GM12874 (cell line): ENCODE measurements at regions not wholly inside any gene's neighbourhood (a gene's known extent, or its start where the extent isn't known, plus 50 kb on each side); places are given as distances from the start of the nearest gene placed in this dataset.
A peak's percentile ranks its signal among the peaks of the same experiment; 100 is the strongest.

Source experiments
- TF ChIP-seq, protein P1 (sequence below): IDR thresholded peaks from 2 replicates; pipeline ENCODE4 v1.5.1; 2011; ENCODE audit warnings: low read depth, mild to moderate bottlenecking, control low read depth, low read length, moderate library complexity; ENCODE audit not compliant: insufficient read depth

DNA sequence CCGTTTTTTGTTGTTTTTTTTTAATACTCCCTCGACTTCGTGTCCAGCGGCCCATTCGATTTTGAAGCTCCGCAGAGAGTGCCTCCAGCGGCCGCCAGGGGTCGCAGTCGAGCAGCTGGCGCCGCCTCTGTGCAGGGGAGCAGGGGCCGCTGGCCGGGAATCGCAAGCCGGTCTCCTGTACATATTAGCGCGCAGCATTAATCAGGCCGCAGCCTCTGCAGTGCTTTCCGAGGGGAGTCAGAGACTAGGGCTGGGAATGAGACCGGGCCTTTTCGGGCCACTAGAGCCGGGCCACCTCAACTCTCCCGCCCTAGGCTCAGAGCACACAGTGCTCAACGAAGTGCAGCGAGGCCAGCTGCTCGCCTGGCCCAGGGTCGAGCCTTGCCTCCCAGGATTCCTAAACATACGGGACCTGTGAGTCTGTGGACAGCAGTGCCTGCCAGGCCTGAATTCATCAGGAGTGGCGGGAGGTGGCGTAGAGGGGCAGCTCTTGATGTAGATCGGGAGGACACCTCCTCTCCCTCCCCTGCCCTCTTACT, 81.8 kb downstream of the EMP1 start:
- TF ChIP-seq, protein P1, sequence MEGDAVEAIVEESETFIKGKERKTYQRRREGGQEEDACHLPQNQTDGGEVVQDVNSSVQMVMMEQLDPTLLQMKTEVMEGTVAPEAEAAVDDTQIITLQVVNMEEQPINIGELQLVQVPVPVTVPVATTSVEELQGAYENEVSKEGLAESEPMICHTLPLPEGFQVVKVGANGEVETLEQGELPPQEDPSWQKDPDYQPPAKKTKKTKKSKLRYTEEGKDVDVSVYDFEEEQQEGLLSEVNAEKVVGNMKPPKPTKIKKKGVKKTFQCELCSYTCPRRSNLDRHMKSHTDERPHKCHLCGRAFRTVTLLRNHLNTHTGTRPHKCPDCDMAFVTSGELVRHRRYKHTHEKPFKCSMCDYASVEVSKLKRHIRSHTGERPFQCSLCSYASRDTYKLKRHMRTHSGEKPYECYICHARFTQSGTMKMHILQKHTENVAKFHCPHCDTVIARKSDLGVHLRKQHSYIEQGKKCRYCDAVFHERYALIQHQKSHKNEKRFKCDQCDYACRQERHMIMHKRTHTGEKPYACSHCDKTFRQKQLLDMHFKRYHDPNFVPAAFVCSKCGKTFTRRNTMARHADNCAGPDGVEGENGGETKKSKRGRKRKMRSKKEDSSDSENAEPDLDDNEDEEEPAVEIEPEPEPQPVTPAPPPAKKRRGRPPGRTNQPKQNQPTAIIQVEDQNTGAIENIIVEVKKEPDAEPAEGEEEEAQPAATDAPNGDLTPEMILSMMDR: peak; percentile 89

DNA sequence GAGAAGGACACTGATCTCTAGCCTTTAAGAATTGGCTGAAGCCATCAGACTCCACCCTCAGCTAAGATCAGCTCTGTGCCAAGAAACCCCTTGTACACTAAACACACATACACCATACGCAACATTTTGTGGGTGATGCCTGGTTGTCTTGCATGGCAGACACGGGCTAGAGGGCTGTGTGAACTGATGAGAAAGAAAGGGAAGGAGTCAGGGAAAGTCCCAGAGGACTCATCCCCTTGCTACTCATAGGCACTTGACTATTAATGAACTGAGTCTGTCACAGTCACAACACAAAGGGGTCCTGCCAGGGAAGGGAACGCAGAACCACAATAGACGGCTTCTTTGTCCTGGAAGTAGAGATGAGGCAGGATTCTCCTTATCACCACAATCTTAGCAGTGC, 80.8 kb downstream of the EMP1 start:
- TF ChIP-seq, protein P1: no peak

DNA sequence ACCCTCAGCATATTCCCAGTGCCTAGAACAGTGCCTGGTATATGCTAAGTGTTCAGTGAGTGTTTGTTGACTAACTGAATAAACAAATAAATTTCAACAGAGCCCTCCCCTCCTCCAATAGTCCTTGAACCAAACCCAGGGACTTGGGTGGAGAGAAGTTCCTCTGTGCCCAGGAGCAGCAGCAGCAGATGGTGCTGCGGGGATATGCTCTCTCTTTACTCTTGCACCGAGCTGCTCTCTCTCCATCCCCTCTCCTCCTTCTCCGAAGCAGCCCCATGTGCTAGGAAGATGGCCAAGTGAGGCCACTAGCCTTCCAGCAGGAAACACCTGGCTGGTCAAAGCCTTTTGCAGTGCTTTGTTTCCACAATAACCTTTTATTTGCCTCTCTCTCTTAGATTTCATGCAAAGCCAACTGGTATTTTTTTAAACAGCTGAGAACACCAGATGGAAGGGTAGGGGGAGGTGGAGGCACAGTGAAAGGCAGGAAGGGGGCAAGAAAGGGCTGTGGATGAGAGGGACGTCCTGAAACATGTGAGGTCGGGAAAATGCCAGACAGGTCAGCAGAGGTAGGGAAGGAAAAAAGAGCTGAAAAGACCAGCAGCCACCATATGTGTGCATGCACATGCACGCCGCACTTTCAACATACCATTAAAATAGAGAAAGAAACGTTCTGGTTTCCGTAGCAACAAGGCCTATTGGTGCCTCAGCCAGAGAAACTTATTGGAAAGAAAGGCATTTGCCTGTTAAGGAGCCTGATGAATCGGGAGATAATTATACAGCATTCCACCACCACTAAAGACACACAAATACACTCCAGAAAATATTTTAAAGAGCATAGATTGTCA, 78.9 kb downstream of the EMP1 start:
- TF ChIP-seq, protein P1: no peak

DNA sequence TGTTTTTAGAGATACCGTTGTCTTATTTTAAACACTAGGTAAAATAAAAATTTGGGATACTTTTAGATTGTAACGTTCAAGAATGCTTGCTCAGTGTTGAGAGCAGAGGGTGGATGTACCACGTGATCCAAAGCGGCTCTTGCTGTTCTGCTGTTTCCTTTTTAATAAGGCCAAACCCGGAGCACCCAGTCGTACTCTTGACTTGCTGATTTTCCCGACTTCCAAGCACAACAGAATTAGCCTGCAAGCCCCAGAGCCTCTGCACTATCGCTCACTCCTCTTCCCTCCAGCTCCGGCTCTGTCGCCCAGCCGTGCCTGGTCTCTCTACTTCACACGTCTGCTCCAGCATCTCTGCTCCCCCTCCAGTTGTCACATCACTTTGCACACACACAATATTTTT, 77.3 kb downstream of the EMP1 start:
- TF ChIP-seq, protein P1: no peak

DNA sequence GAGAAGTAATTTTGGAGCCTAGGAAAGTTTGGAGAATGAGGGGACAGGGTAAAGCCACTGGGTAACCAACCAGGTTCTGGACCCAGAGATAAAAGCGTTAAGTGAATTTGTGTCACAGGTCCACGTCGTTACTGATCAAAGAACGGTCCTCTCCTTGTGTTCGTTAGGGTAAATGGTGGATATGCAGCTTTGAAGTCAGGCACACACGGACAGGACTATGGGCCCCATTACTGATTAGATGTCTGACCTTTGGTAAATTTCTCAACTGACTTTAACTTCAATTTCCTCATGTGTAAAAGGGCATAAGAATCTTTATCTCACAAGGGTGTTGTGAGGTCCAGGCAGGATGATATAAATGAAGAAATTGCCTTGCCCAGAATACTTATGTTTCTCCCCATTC, 76.6 kb downstream of the EMP1 start:
- TF ChIP-seq, protein P1: no peak

DNA sequence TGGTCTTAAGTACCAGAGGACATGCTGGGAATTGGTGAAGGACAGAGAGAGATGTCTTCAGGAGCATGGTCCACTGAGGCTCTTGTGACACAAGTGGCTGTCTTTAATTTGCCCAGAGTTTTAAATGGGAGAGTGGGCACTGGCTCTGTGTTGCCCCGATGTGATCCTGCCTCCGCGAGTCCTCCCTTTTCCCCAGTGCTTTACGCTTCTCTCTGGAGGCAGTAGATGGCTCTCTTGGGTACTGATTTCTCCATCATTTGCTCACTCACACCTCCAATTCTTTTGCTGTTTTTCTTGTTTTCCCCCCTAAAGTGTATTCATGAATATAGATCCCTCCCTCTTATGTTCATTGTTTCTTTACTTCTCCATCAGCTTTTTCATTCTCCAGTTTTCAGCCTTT, 74.3 kb downstream of the EMP1 start:
- TF ChIP-seq, protein P1: no peak
